Endodermal cell (in vitro differentiated cells): ENCODE measurements at regions not wholly inside any gene's neighbourhood (a gene's known extent, or its start where the extent isn't known, plus 50 kb on each side); places are given as distances from the start of the nearest gene placed in this dataset.

ENCODE experiments used
- DNase-seq: peaks from one replicate; pipeline ENCODE4 v3.0.0-alpha.2; 2017
- H3K27ac ChIP-seq: 2 replicates; pipeline ENCODE4 v1.5.1; 2013; ENCODE audit warnings: mild to moderate bottlenecking, low read depth, low read length, moderate library complexity
- H3K27me3 ChIP-seq: 2 replicates; pipeline ENCODE4 v1.6.1; 2013; ENCODE audit warnings: mild to moderate bottlenecking, low read length, moderate library complexity; ENCODE audit not compliant: insufficient read depth, control insufficient read depth, poor library complexity, severe bottlenecking
- H3K36me3 ChIP-seq: 2 replicates; pipeline ENCODE4 v1.7.0; 2013; ENCODE audit warnings: mild to moderate bottlenecking, low read length, moderate library complexity; ENCODE audit not compliant: control insufficient read depth, insufficient read depth
- H3K4me1 ChIP-seq: one replicate; pipeline ENCODE4 v1.7.0; 2013; ENCODE audit warnings: low read length; ENCODE audit not compliant: control insufficient read depth, insufficient read depth
- H3K4me3 ChIP-seq: 2 replicates; pipeline ENCODE4 v1.5.1; 2013; ENCODE audit warnings: mild to moderate bottlenecking, low read length, moderate library complexity
- H3K9ac ChIP-seq: 2 replicates; pipeline ENCODE4 v1.6.1; 2013; ENCODE audit warnings: mild to moderate bottlenecking, low read length, moderate library complexity; ENCODE audit not compliant: poor library complexity, severe bottlenecking; ENCODE audit errors: extremely low read depth
- H3K9me3 ChIP-seq: 2 replicates; pipeline ENCODE4 v1.6.1; 2013; ENCODE audit warnings: mild to moderate bottlenecking, low read length, moderate library complexity; ENCODE audit not compliant: control insufficient read depth
- H3K27ac Mint-ChIP-seq: 2 replicates; pipeline ENCODE4 v1.8.0; 2020; ENCODE audit warnings: mixed read lengths
- H3K27me3 Mint-ChIP-seq: 2 replicates; pipeline ENCODE4 v1.8.0; 2021; ENCODE audit warnings: mild to moderate bottlenecking, mixed read lengths; ENCODE audit not compliant: insufficient read depth
- H3K36me3 Mint-ChIP-seq: 2 replicates; pipeline ENCODE4 v1.8.0; 2020; ENCODE audit warnings: low read depth, mixed read lengths
- H3K4me1 Mint-ChIP-seq: 2 replicates; pipeline ENCODE4 v1.8.0; 2020; ENCODE audit warnings: mixed read lengths
- H3K4me3 Mint-ChIP-seq: 2 replicates; pipeline ENCODE4 v1.8.0; 2020; ENCODE audit warnings: mild to moderate bottlenecking, moderate library complexity, mixed read lengths
- H3K9me3 Mint-ChIP-seq: 2 replicates; pipeline ENCODE4 v1.8.0; 2020; ENCODE audit warnings: mild to moderate bottlenecking, mixed read lengths
- WGBS, 2 experiments: methylation state at CpG; one replicate each; pipeline versions ENCODE4 v1.1.5 to v1.1.7; 2013; ENCODE audit warnings: missing lambda C conversion rate in 2 of 2, mixed read lengths in 1 of 2; ENCODE audit not compliant: insufficient coverage in 1 of 2, insufficient read length in 1 of 2; 5-methylcytosine and 5-hydroxymethylcytosine counted together
- TF ChIP-seq, protein P1 (sequence below): fragments of 200-600 bp; sonication (generic); conservative IDR thresholded peaks from 2 replicates; pipeline ENCODE4 v1.5.0; 2021; ENCODE audit warnings: antibody characterized with exemption, mild to moderate bottlenecking

DNA sequence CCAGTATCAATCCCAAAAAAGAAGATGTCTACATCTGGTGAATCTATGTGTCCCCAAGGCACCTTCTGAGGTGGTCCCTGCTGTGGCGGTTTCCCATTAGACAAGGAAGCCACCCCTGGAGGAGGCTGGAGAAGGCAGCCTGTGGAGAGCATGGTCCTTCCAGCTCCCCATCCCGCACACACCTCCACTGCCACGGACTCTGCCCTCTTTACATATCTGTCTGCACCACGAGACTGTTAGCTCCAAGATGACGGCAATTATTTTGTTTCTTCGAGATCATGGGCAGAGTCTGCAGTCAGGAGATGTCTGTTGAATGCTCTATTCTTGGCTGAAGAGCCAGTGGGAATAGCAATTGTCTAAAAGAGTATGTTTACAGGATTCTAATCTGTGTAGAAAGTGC, 132.0 kb downstream of the OSR1 start:
- TF ChIP-seq, protein P1, sequence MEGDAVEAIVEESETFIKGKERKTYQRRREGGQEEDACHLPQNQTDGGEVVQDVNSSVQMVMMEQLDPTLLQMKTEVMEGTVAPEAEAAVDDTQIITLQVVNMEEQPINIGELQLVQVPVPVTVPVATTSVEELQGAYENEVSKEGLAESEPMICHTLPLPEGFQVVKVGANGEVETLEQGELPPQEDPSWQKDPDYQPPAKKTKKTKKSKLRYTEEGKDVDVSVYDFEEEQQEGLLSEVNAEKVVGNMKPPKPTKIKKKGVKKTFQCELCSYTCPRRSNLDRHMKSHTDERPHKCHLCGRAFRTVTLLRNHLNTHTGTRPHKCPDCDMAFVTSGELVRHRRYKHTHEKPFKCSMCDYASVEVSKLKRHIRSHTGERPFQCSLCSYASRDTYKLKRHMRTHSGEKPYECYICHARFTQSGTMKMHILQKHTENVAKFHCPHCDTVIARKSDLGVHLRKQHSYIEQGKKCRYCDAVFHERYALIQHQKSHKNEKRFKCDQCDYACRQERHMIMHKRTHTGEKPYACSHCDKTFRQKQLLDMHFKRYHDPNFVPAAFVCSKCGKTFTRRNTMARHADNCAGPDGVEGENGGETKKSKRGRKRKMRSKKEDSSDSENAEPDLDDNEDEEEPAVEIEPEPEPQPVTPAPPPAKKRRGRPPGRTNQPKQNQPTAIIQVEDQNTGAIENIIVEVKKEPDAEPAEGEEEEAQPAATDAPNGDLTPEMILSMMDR, result no peak
- Histone ChIP-seq H3K4me3 (no peak overlapping the region), H3K9ac (no peak overlapping the region), H3K27ac (no peak overlapping the region), H3K4me1 (peaks cover 8% of the 10 kb centered on the region), H3K27me3 (no peaks in the 10 kb centered on the region), H3K36me3 (no peaks in the 10 kb centered on the region), H3K9me3 (no peaks in the 10 kb centered on the region)
- Mint-ChIP-seq H3K27me3 (peaks cover 2% of the 10 kb centered on the region), H3K4me1 (peaks cover 16% of the 10 kb centered on the region), H3K4me3 (no peak overlapping the region), H3K27ac (no peak overlapping the region), H3K9me3 (no peaks in the 10 kb centered on the region), H3K36me3 (no peaks in the 10 kb centered on the region)
- 89 to 100% methylated on average over 3 to 6 of the region's 6 CpGs for WGBS, 2 experiments
- DNase-seq, result no peak

DNA sequence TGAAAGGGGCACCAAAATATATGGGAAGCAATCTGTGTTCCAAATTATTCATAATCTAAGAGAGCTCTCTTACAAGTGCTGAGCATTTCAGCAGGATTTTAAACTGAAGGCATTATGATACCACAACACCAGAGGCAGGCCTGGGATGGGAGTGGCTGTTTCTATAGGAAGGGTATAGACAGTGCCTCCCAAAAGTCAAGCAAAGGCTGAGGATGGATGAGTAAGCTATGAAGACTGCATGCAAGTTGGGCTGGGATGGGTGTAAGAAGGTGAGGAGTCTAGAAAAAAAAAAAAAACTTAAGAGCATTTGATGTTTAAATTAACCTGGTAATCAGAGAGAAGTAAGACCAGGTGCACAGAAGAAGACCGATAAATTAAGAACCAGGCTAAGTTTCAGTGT, 132.5 kb downstream of the OSR1 start:
- Histone ChIP-seq H3K36me3 (no peaks in the 10 kb centered on the region), H3K9ac (no peak overlapping the region), H3K4me1 (peaks cover 8% of the 10 kb centered on the region), H3K27ac (no peak overlapping the region), H3K9me3 (no peaks in the 10 kb centered on the region), H3K27me3 (no peaks in the 10 kb centered on the region), H3K4me3 (no peak overlapping the region)
- H3K4me3 Mint-ChIP-seq, result no peak overlapping the region
- DNase-seq, result no peak
- TF ChIP-seq, protein P1, result no peak
- no peak overlapping the region for H3K27ac Mint-ChIP-seq
- H3K27me3 Mint-ChIP-seq, result peaks cover 2% of the 10 kb centered on the region
- 92% methylated on average over 1 of the region's 1 CpG; no CpG with 5 or more reads in 1 of the 2 experiments for WGBS, 2 experiments
- no peaks in the 10 kb centered on the region for H3K36me3 Mint-ChIP-seq
- peaks cover 16% of the 10 kb centered on the region for H3K4me1 Mint-ChIP-seq
- H3K9me3 Mint-ChIP-seq, result no peaks in the 10 kb centered on the region

DNA sequence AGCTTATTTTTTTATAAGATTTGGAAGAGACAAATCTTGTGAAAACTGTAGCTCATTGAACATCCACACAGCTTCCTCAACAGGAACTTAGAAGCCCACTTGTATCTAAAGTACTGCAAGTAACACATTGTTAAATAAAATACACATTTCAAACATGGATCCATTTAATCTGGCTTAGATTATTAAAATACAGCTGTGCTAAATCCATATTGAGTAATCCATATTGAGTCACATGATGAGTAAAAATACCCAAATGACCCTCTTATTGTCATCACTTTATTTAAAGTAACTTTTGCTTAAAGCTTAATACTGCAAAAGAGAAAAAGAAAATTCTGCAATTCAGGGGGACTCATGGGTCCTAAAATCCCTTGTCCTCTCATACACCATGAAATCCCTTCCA, 133.3 kb downstream of the OSR1 start:
- no peaks in the 10 kb centered on the region for H3K9me3 Mint-ChIP-seq
- Histone ChIP-seq H3K9me3 (no peaks in the 10 kb centered on the region), H3K27me3 (no peaks in the 10 kb centered on the region), H3K36me3 (no peaks in the 10 kb centered on the region), H3K4me1 (peaks cover 8% of the 10 kb centered on the region), H3K9ac (no peak overlapping the region), H3K27ac (no peak overlapping the region), H3K4me3 (no peak overlapping the region)
- TF ChIP-seq, protein P1, result no peak
- H3K4me3 Mint-ChIP-seq, result no peak overlapping the region
- no peak overlapping the region for H3K27ac Mint-ChIP-seq
- peaks cover 16% of the 10 kb centered on the region for H3K4me1 Mint-ChIP-seq
- no peak for DNase-seq
- no peaks in the 10 kb centered on the region for H3K36me3 Mint-ChIP-seq
- peaks cover 2% of the 10 kb centered on the region for H3K27me3 Mint-ChIP-seq
